IPS-20b (cell line): ENCODE measurements at regions not wholly inside any gene's neighbourhood (a gene's known extent, or its start where the extent isn't known, plus 50 kb on each side); places are given as distances from the start of the nearest gene placed in this dataset.
A peak's percentile ranks its signal among the peaks of the same experiment; 100 is the strongest.

Experiments used
- H3K27ac ChIP-seq: one replicate; pipeline ENCODE4 v1.5.1; 2013; ENCODE audit warnings: low read length
- H3K27me3 ChIP-seq: 2 replicates; pipeline ENCODE4 v1.6.1; 2013; ENCODE audit warnings: mild to moderate bottlenecking, low read length, inconsistent platforms; ENCODE audit not compliant: insufficient read depth
- H3K36me3 ChIP-seq: 2 replicates; pipeline ENCODE4 v1.6.1; 2013; ENCODE audit warnings: low read depth, mild to moderate bottlenecking, inconsistent platforms, low read length, moderate library complexity; ENCODE audit not compliant: insufficient read depth
- H3K4me1 ChIP-seq: 2 replicates; pipeline ENCODE4 v1.6.1; 2013; ENCODE audit warnings: mild to moderate bottlenecking, control low read depth, inconsistent platforms, low read length, moderate library complexity; ENCODE audit not compliant: insufficient read depth
- H3K4me3 ChIP-seq: 2 replicates; pipeline ENCODE4 v1.5.1; 2013; ENCODE audit warnings: mild to moderate bottlenecking, low read length, inconsistent platforms
- H3K9ac ChIP-seq: 2 replicates; pipeline ENCODE4 v1.6.1; 2013; ENCODE audit warnings: low read depth, mild to moderate bottlenecking, inconsistent platforms, low read length, moderate library complexity
- H3K9me3 ChIP-seq: 2 replicates; pipeline ENCODE4 v1.6.1; 2013; ENCODE audit warnings: mild to moderate bottlenecking, low read depth, low read length, inconsistent platforms; ENCODE audit not compliant: insufficient read depth

GRCh38 chr3:90025019-90025418 is 917.6 kb downstream of the EPHA3 start:
- Histone ChIP-seq H3K9ac (no peak overlapping the region), H3K36me3 (no peaks in the 10 kb centered on the region), H3K27me3 (no peaks in the 10 kb centered on the region), H3K4me1 (no peaks in the 10 kb centered on the region), H3K4me3 (no peak overlapping the region), H3K27ac (no peak overlapping the region), H3K9me3 (peaks cover 7% of the 10 kb centered on the region; the same call in 1 of the 2 replicates)

GRCh38 chr3:90026406-90026805 is 919.0 kb downstream of the EPHA3 start:
- Histone ChIP-seq H3K9ac (no peak overlapping the region), H3K27ac (no peak overlapping the region), H3K27me3 (no peaks in the 10 kb centered on the region), H3K36me3 (no peaks in the 10 kb centered on the region), H3K4me1 (no peaks in the 10 kb centered on the region), H3K9me3 (peaks cover 7% of the 10 kb centered on the region; the same call in 1 of the 2 replicates), H3K4me3 (no peak overlapping the region)

- Histone ChIP-seq H3K27ac (no peak overlapping the region), H3K9ac (no peak overlapping the region)
Observed at GRCh38 chr3:90031121-90031520, 923.7 kb downstream of the EPHA3 start.

GRCh38 chr3:90032980-90033641 is 925.7 kb downstream of the EPHA3 start:
- Histone ChIP-seq H3K27ac (no peak overlapping the region), H3K36me3 (no peaks in the 10 kb centered on the region), H3K4me3 (no peak overlapping the region), H3K9me3 (peaks cover 5% of the 10 kb centered on the region; the same call in 1 of the 2 replicates), H3K27me3 (no peaks in the 10 kb centered on the region), H3K4me1 (peaks cover 44% of the 10 kb centered on the region), H3K9ac (no peak overlapping the region)

More at GRCh38 chr3:90031121-90031520, 923.7 kb downstream of the EPHA3 start:
- Histone ChIP-seq H3K27me3 (no peaks in the 10 kb centered on the region), H3K9me3 (peaks cover 7% of the 10 kb centered on the region; the same call in 1 of the 2 replicates), H3K4me3 (no peak overlapping the region), H3K4me1 (peaks cover 26% of the 10 kb centered on the region), H3K36me3 (no peaks in the 10 kb centered on the region)

GRCh38 chr3:90034038-90034437 is 926.6 kb downstream of the EPHA3 start:
- Histone ChIP-seq H3K27me3 (no peaks in the 10 kb centered on the region), H3K9ac (no peak overlapping the region), H3K9me3 (no peaks in the 10 kb centered on the region), H3K4me3 (no peak overlapping the region), H3K36me3 (no peaks in the 10 kb centered on the region), H3K4me1 (peaks cover 49% of the 10 kb centered on the region), H3K27ac (no peak overlapping the region)

- Histone ChIP-seq H3K4me3 (no peak overlapping the region), H3K36me3 (no peaks in the 10 kb centered on the region), H3K9me3 (no peaks in the 10 kb centered on the region), H3K27me3 (no peaks in the 10 kb centered on the region), H3K27ac (no peak overlapping the region), H3K9ac (no peak overlapping the region), H3K4me1 (peaks cover 49% of the 10 kb centered on the region)
Observed at GRCh38 chr3:90035643-90036042, 928.2 kb downstream of the EPHA3 start.

- H3K4me3 ChIP-seq, result peak overlapping the region; percentile 35; the same call in 1 of the 2 replicates
- H3K9me3 ChIP-seq, result no peaks in the 10 kb centered on the region
- peaks cover 49% of the 10 kb centered on the region for H3K4me1 ChIP-seq
- peak overlapping the region; percentile 25 for H3K27ac ChIP-seq
- no peaks in the 10 kb centered on the region for H3K36me3 ChIP-seq
- H3K9ac ChIP-seq, result 0 out of 2 replicates have a peak overlapping the region, but pooled peaks have one; percentile 4
- no peaks in the 10 kb centered on the region for H3K27me3 ChIP-seq
Observed at GRCh38 chr3:90036939-90037469, 929.6 kb downstream of the EPHA3 start.

- Histone ChIP-seq H3K9me3 (no peaks in the 10 kb centered on the region), H3K9ac (no peak overlapping the region), H3K4me3 (no peak overlapping the region), H3K4me1 (peaks cover 30% of the 10 kb centered on the region), H3K36me3 (no peaks in the 10 kb centered on the region), H3K27me3 (no peaks in the 10 kb centered on the region), H3K27ac (no peak overlapping the region)
Observed at GRCh38 chr3:90039994-90040393, 932.6 kb downstream of the EPHA3 start.

- Histone ChIP-seq H3K27me3 (no peaks in the 10 kb centered on the region), H3K27ac (no peak overlapping the region), H3K4me1 (peaks cover 27% of the 10 kb centered on the region), H3K4me3 (no peak overlapping the region), H3K36me3 (no peaks in the 10 kb centered on the region), H3K9ac (no peak overlapping the region), H3K9me3 (no peaks in the 10 kb centered on the region)
Observed at GRCh38 chr3:90040554-90040953, 933.1 kb downstream of the EPHA3 start.

GRCh38 chr3:90041995-90042394 is 934.6 kb downstream of the EPHA3 start:
- no peak overlapping the region for H3K9ac ChIP-seq
- H3K4me1 ChIP-seq, result peaks cover 15% of the 10 kb centered on the region; the same call in 1 of the 2 replicates
- H3K27me3 ChIP-seq, result no peaks in the 10 kb centered on the region
- H3K27ac ChIP-seq, result no peak overlapping the region
- no peaks in the 10 kb centered on the region for H3K9me3 ChIP-seq
- H3K36me3 ChIP-seq, result no peaks in the 10 kb centered on the region
- H3K4me3 ChIP-seq, result no peak overlapping the region

- H3K9me3 ChIP-seq, result no peaks in the 10 kb centered on the region
- no peak overlapping the region for H3K4me3 ChIP-seq
- no peak overlapping the region for H3K27ac ChIP-seq
- H3K9ac ChIP-seq, result no peak overlapping the region
- no peaks in the 10 kb centered on the region for H3K27me3 ChIP-seq
- H3K4me1 ChIP-seq, result peaks cover 5% of the 10 kb centered on the region; the same call in 1 of the 2 replicates
- H3K36me3 ChIP-seq, result no peaks in the 10 kb centered on the region
Observed at GRCh38 chr3:90043287-90043686, 935.9 kb downstream of the EPHA3 start.
